ENCODE measurements at regions not wholly inside any gene's neighbourhood (a gene's known extent, or its start where the extent isn't known, plus 50 kb on each side); places are given as distances from the start of the nearest gene placed in this dataset.

DNA sequence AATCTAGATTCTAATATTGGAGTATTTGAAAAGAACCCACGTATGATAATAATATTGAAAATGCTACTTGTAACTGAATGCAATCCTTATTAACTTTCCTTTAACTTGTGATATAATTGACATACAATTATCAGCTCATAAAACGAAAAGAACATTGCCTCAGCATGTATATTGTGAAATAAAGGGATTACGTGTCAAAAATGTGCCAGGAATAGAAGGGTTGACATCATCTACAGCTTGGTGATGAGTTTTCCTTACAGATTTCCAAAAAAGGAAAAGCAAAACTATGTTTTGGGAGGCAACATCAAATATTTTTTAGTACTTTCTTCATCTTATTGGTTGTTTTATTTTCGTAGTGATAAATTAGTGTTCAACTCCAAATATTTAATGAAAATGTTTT is 266.0 kb upstream of the PTGER4 start:
- no peaks in the 10 kb centered on the region for H3K27me3 ChIP-seq (ENCODE audit: control insufficient read depth, insufficient read depth, low read length)
- ChIA-PET CTCF (no interaction called here), POLR2A (no interaction called here)
- DNase-seq (ENCODE audit: low read depth, low spot score): no peak
- no peak overlapping the region for H3K27ac ChIP-seq (ENCODE audit: low read depth, low read length)
- H3K9me3 ChIP-seq (ENCODE audit: control insufficient read depth, insufficient read depth, low read length): no peaks in the 10 kb centered on the region
- H3K4me3 ChIP-seq (ENCODE audit: low read depth, low read length): no peak overlapping the region
- TF ChIP-seq, protein P1, sequence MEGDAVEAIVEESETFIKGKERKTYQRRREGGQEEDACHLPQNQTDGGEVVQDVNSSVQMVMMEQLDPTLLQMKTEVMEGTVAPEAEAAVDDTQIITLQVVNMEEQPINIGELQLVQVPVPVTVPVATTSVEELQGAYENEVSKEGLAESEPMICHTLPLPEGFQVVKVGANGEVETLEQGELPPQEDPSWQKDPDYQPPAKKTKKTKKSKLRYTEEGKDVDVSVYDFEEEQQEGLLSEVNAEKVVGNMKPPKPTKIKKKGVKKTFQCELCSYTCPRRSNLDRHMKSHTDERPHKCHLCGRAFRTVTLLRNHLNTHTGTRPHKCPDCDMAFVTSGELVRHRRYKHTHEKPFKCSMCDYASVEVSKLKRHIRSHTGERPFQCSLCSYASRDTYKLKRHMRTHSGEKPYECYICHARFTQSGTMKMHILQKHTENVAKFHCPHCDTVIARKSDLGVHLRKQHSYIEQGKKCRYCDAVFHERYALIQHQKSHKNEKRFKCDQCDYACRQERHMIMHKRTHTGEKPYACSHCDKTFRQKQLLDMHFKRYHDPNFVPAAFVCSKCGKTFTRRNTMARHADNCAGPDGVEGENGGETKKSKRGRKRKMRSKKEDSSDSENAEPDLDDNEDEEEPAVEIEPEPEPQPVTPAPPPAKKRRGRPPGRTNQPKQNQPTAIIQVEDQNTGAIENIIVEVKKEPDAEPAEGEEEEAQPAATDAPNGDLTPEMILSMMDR (IDR thresholded peaks at IDR 0.05; ENCODE audit: low read depth, low read length): no peak

GRCh38 chr5:40412771-40413170 is 266.9 kb upstream of the PTGER4 start:
- DNase-seq (ENCODE audit: low read depth, low spot score): no peak
- Histone ChIP-seq H3K27ac (ENCODE audit: low read depth, low read length) (no peak overlapping the region), H3K9me3 (ENCODE audit: control insufficient read depth, insufficient read depth, low read length) (no peaks in the 10 kb centered on the region), H3K27me3 (ENCODE audit: control insufficient read depth, insufficient read depth, low read length) (no peaks in the 10 kb centered on the region), H3K4me3 (ENCODE audit: low read depth, low read length) (no peak overlapping the region)
- TF ChIP-seq, protein P1 (IDR thresholded peaks at IDR 0.05; ENCODE audit: low read depth, low read length): no peak
- ChIA-PET POLR2A (no interaction called here), CTCF (no interaction called here)

- Histone ChIP-seq H3K27ac (ENCODE audit: low read depth, low read length) (no peak overlapping the region), H3K4me3 (ENCODE audit: low read depth, low read length) (no peak overlapping the region), H3K9me3 (ENCODE audit: control insufficient read depth, insufficient read depth, low read length) (no peaks in the 10 kb centered on the region), H3K27me3 (ENCODE audit: control insufficient read depth, insufficient read depth, low read length) (no peaks in the 10 kb centered on the region)
- ChIA-PET POLR2A (no interaction called here), CTCF (no interaction called here)
- TF ChIP-seq, protein P1 (IDR thresholded peaks at IDR 0.05; ENCODE audit: low read depth, low read length): no peak
- no peak for DNase-seq (ENCODE audit: low read depth, low spot score)
Observed at GRCh38 chr5:40410964-40411635, 268.6 kb upstream of the PTGER4 start.

DNA sequence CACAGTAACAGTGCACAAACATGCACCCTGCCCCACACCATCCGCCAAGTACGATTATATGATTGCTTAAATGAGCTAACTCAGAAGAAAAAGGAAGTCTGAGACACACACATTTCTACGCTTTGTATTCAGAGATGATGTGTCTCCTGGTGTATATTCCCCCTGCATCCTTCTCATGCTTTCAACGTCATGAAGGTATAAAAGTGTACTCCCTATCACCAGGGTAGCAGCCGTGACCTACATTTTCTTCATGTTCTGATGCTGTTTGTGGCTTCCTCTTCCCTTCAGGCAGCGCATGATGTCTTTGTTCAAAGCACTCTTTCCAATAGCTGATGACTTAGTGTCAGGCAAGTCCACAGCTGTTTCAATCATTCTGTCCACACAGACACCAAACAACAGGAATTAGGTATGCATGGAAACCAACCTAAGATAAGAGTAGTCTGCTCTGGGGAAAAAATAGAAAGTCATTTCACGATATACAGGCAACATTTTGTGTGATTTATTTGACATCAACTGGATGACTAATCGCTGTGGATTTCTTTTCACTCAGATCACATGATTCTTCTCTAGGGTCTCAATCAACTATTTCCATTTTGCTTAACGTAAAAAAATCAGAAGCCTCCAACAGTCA is 269.4 kb upstream of the PTGER4 start:
- ChIA-PET CTCF (no interaction called here), POLR2A (no interaction called here)
- TF ChIP-seq, protein P1 (IDR thresholded peaks at IDR 0.05; ENCODE audit: low read depth, low read length): no peak
- Histone ChIP-seq H3K9me3 (ENCODE audit: control insufficient read depth, insufficient read depth, low read length) (no peaks in the 10 kb centered on the region), H3K27me3 (ENCODE audit: control insufficient read depth, insufficient read depth, low read length) (no peaks in the 10 kb centered on the region), H3K27ac (ENCODE audit: low read depth, low read length) (no peak overlapping the region), H3K4me3 (ENCODE audit: low read depth, low read length) (no peak overlapping the region)
- DNase-seq (ENCODE audit: low read depth, low spot score): no peak

GRCh38 chr5:40409601-40410000 is 270.1 kb upstream of the PTGER4 start:
- no peak overlapping the region for H3K27ac ChIP-seq (ENCODE audit: low read depth, low read length)
- ChIA-PET CTCF (no interaction called here), POLR2A (no interaction called here)
- no peak overlapping the region for H3K4me3 ChIP-seq (ENCODE audit: low read depth, low read length)
- H3K9me3 ChIP-seq (ENCODE audit: control insufficient read depth, insufficient read depth, low read length): no peaks in the 10 kb centered on the region
- no peaks in the 10 kb centered on the region for H3K27me3 ChIP-seq (ENCODE audit: control insufficient read depth, insufficient read depth, low read length)
- DNase-seq (ENCODE audit: low read depth, low spot score): no peak
- TF ChIP-seq, protein P1 (IDR thresholded peaks at IDR 0.05; ENCODE audit: low read depth, low read length): no peak

Data from AG04450 (cell line).